Adrenal gland (tissue), 5 donors: ENCODE measurements at regions not wholly inside any gene's neighbourhood (a gene's known extent, or its start where the extent isn't known, plus 50 kb on each side); places are given as distances from the start of the nearest gene placed in this dataset.
"Not testable (repeated sequence)": the region's sequence is repeated elsewhere in the genome, so short reads cannot be mapped to it uniquely, and the experiment has no call there.

Experiments used
- POLR2A ChIP-seq, 2 donors: fragments of 450-650 bp; IDR thresholded peaks; one replicate each; pipeline ENCODE4 v1.6.1; 2017; ENCODE audit warnings: antibody characterized with exemption in 2 of 2, mild to moderate bottlenecking in 2 of 2, moderate library complexity in 1 of 2
- TF ChIP-seq, protein P1 (sequence below), 6 experiments: fragments of 450-650 bp in 4 of 6; fragments of 200-600 bp in 2 of 6; sonication (generic) in 1 of 6; IDR thresholded peaks; 1 replicate in 5 of 6; 2 replicates in 1 of 6; pipeline versions ENCODE4 v1.5.1 to v1.8.0; 2016 to 2021; ENCODE audit warnings: antibody characterized with exemption in 6 of 6, mild to moderate bottlenecking in 2 of 6, moderate library complexity in 1 of 6
- donor health status: DM: no; HTN: no; CAD: no.

DNA sequence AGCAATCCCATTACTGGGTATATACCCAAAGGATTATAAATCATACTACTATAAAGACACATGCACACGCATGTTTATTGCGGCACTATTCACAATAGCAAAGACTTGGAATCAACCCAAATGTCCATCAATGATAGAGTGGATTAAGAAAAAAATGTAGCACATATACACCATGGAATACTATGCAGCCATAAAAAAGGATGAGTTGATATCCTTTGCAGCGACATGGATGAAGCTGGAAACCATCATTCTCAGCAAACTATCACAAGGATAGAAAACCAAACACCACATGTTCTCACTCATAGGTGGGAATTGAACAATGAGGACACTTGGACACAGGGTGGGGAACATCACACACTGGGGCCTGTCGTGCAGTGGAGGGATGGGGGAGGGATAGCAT, 83.7 kb upstream of the FAM174B start:
- TF ChIP-seq, protein P1, sequence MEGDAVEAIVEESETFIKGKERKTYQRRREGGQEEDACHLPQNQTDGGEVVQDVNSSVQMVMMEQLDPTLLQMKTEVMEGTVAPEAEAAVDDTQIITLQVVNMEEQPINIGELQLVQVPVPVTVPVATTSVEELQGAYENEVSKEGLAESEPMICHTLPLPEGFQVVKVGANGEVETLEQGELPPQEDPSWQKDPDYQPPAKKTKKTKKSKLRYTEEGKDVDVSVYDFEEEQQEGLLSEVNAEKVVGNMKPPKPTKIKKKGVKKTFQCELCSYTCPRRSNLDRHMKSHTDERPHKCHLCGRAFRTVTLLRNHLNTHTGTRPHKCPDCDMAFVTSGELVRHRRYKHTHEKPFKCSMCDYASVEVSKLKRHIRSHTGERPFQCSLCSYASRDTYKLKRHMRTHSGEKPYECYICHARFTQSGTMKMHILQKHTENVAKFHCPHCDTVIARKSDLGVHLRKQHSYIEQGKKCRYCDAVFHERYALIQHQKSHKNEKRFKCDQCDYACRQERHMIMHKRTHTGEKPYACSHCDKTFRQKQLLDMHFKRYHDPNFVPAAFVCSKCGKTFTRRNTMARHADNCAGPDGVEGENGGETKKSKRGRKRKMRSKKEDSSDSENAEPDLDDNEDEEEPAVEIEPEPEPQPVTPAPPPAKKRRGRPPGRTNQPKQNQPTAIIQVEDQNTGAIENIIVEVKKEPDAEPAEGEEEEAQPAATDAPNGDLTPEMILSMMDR (IDR thresholded peaks at IDR 0.05) = not testable (repeated sequence)
- TF ChIP-seq POLR2A (IDR thresholded peaks at IDR 0.05) = not testable (repeated sequence)
